ENCODE measurements at regions not wholly inside any gene's neighbourhood (a gene's known extent, or its start where the extent isn't known, plus 50 kb on each side); places are given as distances from the start of the nearest gene placed in this dataset.

DNA sequence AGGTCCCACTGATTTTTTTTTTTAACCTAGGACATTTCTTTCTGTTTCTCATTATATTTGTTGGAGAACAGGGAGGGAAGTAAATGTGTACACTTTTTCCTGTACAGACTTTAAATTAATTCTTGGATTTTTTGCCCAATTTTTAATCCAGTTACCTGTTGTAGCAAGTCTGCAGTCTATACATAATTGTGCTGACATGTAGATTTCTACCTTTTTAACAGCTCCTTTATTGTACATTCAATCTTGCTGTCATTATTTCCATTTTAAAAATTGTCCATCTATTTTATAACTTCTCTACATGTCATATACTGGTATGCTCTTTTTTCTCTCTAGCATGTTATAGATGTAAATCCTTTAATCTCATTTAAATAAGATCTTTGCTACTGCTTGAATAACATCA, 1838.7 kb upstream of the CDH9 start:
- TF ChIP-seq, protein P1, sequence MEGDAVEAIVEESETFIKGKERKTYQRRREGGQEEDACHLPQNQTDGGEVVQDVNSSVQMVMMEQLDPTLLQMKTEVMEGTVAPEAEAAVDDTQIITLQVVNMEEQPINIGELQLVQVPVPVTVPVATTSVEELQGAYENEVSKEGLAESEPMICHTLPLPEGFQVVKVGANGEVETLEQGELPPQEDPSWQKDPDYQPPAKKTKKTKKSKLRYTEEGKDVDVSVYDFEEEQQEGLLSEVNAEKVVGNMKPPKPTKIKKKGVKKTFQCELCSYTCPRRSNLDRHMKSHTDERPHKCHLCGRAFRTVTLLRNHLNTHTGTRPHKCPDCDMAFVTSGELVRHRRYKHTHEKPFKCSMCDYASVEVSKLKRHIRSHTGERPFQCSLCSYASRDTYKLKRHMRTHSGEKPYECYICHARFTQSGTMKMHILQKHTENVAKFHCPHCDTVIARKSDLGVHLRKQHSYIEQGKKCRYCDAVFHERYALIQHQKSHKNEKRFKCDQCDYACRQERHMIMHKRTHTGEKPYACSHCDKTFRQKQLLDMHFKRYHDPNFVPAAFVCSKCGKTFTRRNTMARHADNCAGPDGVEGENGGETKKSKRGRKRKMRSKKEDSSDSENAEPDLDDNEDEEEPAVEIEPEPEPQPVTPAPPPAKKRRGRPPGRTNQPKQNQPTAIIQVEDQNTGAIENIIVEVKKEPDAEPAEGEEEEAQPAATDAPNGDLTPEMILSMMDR (IDR thresholded peaks at IDR 0.05; ENCODE audit: low read length, missing control alignments), result no peak
- no peak for DNase-seq (ENCODE audit: low read depth)
- H3K4me3 ChIP-seq (replicated peaks; ENCODE audit: low read depth, low read length), result no peak overlapping the region

DNA sequence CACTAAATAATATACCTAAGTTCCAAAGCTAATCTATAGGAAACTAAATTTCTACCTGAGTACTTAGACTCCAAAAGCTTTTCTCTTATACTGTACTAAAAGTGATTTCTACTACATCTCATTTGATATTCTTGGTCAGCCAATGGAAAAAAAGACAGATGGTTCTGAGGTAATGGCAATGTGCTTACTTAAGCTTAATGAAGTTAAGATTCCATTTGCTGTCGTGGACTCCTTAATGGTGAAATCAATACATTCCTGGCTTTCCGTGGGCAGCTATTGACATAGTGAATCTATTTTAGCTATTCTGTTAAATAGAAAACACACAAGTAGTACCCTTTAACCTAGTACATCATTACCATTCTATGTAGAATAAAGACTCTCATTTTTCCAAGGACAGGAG, 1825.6 kb upstream of the CDH9 start:
- no peak overlapping the region for H3K4me3 ChIP-seq (replicated peaks; ENCODE audit: low read depth, low read length)
- no peak for DNase-seq (ENCODE audit: low read depth)
- TF ChIP-seq, protein P1 (IDR thresholded peaks at IDR 0.05; ENCODE audit: low read length, missing control alignments), result no peak

DNA sequence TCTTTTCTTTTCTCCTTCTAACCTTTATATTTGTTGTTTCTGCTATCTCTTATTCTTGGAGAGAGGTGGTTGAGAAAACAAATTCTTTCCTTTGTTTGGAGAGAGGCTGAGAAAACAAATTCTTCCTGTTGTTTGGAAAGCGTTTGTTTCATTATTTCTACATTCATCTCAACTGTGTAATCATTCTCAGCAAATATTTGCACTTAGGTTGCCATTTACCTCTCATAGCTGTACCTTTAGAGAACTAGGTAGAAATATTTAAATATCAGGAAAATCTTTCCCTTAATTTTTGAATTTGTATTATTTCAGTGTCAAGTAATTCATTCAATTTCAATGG, 1824.4 kb upstream of the CDH9 start:
- no peak overlapping the region for H3K4me3 ChIP-seq (replicated peaks; ENCODE audit: low read depth, low read length)
- TF ChIP-seq, protein P1 (IDR thresholded peaks at IDR 0.05; ENCODE audit: low read length, missing control alignments), result no peak
- DNase-seq (ENCODE audit: low read depth), result no peak

DNA sequence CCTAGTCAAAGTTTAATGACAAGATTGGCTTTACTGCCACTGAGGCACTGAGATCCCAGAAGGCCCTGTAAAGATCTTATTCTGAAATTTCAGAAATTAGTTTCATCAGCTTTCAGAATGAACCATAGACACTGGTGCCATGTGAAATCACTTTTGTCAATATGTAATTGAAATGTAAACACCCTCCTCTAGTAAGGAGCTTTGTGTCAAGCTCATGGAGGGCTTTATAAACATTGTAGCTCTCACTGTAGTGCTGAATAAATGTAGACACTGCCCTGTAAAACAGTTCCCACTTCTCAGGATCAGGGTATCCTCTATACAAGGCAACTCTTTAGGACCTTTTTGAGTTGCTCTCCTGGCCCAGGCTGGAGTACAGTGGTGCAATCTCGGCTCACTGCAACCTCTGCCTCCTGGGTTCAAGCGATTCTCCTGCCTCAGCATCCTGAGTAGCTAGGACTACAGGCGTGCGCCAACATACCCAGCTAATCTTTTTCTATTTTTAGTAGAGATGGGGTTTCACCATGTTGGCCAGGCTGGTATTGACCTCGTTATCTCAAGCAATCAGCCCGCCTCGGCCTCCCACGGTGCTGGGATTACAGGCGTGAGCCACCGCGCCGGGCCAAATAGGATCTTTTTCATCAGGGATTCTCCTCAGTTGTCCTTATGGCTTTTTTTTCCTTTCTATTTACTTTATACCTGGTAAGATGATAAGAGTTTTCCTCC, 1823.9 kb upstream of the CDH9 start:
- no peak overlapping the region for H3K4me3 ChIP-seq (replicated peaks; ENCODE audit: low read depth, low read length)
- DNase-seq (ENCODE audit: low read depth), result no peak
- TF ChIP-seq, protein P1 (IDR thresholded peaks at IDR 0.05; ENCODE audit: low read length, missing control alignments), result no peak

DNA sequence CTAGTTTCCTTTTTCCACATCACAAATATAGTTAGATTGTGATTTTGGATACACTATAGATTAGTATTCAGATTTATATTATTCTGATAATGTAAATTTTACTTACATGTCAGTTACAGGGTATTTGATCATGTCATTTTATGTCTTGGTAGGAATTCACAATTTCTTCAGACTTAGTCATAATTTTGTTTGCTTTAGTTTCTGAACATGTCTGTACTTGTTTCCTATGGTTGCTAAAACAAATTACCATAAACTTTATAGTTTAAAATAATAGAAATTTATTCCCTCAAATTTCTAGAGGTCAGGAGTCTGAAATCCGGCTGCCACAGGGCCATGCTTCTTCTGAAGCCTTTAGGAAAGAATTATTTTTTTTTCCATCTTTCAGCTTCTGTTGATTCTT, 1817.2 kb upstream of the CDH9 start:
- DNase-seq (ENCODE audit: low read depth), result no peak
- H3K4me3 ChIP-seq (replicated peaks; ENCODE audit: low read depth, low read length), result no peak overlapping the region
- TF ChIP-seq, protein P1 (IDR thresholded peaks at IDR 0.05; ENCODE audit: low read length, missing control alignments), result no peak

DNA sequence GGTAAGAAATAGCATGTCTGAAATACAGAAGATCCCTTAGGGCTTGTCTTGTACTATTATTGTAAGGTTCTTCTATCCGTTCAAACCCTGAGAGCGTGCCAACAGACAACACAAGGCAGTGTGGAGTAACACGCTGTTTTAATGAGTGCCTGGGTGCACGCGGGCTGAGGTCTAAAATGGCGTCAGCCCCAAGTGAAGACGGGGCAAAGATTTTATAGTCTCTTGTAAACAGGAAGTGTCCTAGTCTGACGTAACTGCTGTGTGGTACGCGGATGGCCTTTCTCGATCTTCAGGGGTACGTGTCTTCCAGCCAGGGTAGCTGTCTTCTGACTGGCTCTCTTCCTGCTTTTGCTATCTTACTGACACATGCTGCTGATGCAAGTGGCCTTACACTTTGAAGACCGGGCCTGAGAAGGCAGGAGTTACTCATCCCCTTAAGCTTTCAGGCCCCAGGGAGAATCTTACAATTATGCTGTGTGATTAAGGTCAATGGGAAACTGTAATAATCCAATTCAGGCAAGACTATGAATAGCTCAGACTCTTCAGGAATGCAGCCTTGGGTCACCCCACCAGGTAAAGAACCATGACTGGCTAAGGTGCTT, 1812.0 kb upstream of the CDH9 start:
- no peak for DNase-seq (ENCODE audit: low read depth)
- H3K4me3 ChIP-seq (replicated peaks; ENCODE audit: low read depth, low read length), result no peak overlapping the region
- TF ChIP-seq, protein P1 (IDR thresholded peaks at IDR 0.05; ENCODE audit: low read length, missing control alignments), result no peak

DNA sequence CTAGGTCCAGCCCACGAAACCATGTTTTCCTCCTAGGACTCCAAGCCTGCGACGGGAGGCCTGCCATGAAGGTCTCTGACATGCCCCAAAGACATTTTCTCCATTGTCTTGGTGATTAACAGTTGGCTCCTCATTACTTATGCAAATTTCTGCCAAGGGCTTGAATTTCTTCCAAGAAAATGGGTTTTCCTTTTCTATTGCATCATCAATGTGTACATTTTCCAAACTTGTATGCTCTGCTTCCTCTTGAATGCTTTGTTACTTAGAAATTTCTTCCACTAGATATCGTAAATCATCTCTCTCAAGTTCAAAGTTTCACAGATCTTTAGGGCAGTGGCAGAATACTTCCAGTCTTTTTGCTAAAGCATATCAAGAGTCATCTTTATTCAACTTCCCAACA, 1792.7 kb upstream of the CDH9 start:
- TF ChIP-seq, protein P1 (IDR thresholded peaks at IDR 0.05; ENCODE audit: low read length, missing control alignments), result no peak
- DNase-seq (ENCODE audit: low read depth), result no peak
- no peak overlapping the region for H3K4me3 ChIP-seq (replicated peaks; ENCODE audit: low read depth, low read length)

Data from fibroblast of pulmonary artery (primary cell).